Kidney epithelial cell (primary cell): ENCODE measurements at regions not wholly inside any gene's neighbourhood (a gene's known extent, or its start where the extent isn't known, plus 50 kb on each side); places are given as distances from the start of the nearest gene placed in this dataset.
"Not testable (repeated sequence)": the region's sequence is repeated elsewhere in the genome, so short reads cannot be mapped to it uniquely, and the experiment has no call there.

Experiments
- DNase-seq: peaks from one replicate; pipeline ENCODE4 v3.0.0-alpha.2; 2010; ENCODE audit warnings: low read depth
- H3K27me3 ChIP-seq: 2 replicates; pipeline ENCODE4 v1.6.0; 2011; ENCODE audit warnings: low read length; ENCODE audit not compliant: control insufficient read depth, insufficient read depth
- H3K36me3 ChIP-seq: 2 replicates; pipeline ENCODE4 v1.5.1; 2011; ENCODE audit warnings: low read length; ENCODE audit not compliant: control insufficient read depth, insufficient read depth
- H3K4me3 ChIP-seq: 2 replicates; pipeline ENCODE4 v1.5.1; 2011; ENCODE audit warnings: low read depth, mild to moderate bottlenecking, control low read depth, low read length
- CTCF ChIP-seq: IDR thresholded peaks from 2 replicates; pipeline ENCODE4 v1.5.1; 2011; ENCODE audit warnings: mild to moderate bottlenecking, moderate library complexity, low read length, control low read depth, inconsistent platforms; ENCODE audit not compliant: insufficient read depth, poor library complexity, severe bottlenecking

GRCh38 chr6:3970097-3970496 is 108.8 kb downstream of the FAM217A start:
- Histone ChIP-seq H3K4me3 (no peak overlapping the region), H3K27me3 (no peaks in the 10 kb centered on the region), H3K36me3 (no peaks in the 10 kb centered on the region)
- TF ChIP-seq CTCF = no peak
- DNase-seq = no peak

- not testable (repeated sequence) for H3K27me3 ChIP-seq, H3K4me3 ChIP-seq, H3K36me3 ChIP-seq, DNase-seq
Measured at GRCh38 chr6:3973152-3973551, 105.8 kb downstream of the FAM217A start.

GRCh38 chr6:3977875-3978711 is 100.8 kb downstream of the FAM217A start:
- H3K4me3 ChIP-seq = no peak overlapping the region
- no peaks in the 10 kb centered on the region for H3K36me3 ChIP-seq
- DNase-seq = peak; percentile 37
- no peaks in the 10 kb centered on the region for H3K27me3 ChIP-seq
- TF ChIP-seq CTCF = peak; percentile 60

GRCh38 chr6:3978966-3979365 is 100.0 kb downstream of the FAM217A start:
- H3K36me3 ChIP-seq, DNase-seq, H3K4me3 ChIP-seq, H3K27me3 ChIP-seq: not testable (repeated sequence)

- DNase-seq = no peak
- TF ChIP-seq CTCF = no peak
- Histone ChIP-seq H3K36me3 (no peaks in the 10 kb centered on the region), H3K4me3 (no peak overlapping the region), H3K27me3 (no peaks in the 10 kb centered on the region)
Measured at GRCh38 chr6:3981917-3982316, 97.0 kb downstream of the FAM217A start.

- TF ChIP-seq CTCF = no peak
- H3K36me3 ChIP-seq = no peaks in the 10 kb centered on the region
- H3K4me3 ChIP-seq = no peak overlapping the region
- H3K27me3 ChIP-seq = no peaks in the 10 kb centered on the region
- DNase-seq = no peak
Measured at GRCh38 chr6:3983778-3984177, 95.2 kb downstream of the FAM217A start.

GRCh38 chr6:3984494-3984893 is 94.4 kb downstream of the FAM217A start:
- no peak overlapping the region for H3K4me3 ChIP-seq
- no peak for TF ChIP-seq CTCF
- DNase-seq = no peak
- H3K27me3 ChIP-seq = no peaks in the 10 kb centered on the region
- H3K36me3 ChIP-seq = no peaks in the 10 kb centered on the region
